ENCODE measurements at regions not wholly inside any gene's neighbourhood (a gene's known extent, or its start where the extent isn't known, plus 50 kb on each side); places are given as distances from the start of the nearest gene placed in this dataset.
"Not testable (repeated sequence)": the region's sequence is repeated elsewhere in the genome, so short reads cannot be mapped to it uniquely, and the experiment has no call there.

DNA sequence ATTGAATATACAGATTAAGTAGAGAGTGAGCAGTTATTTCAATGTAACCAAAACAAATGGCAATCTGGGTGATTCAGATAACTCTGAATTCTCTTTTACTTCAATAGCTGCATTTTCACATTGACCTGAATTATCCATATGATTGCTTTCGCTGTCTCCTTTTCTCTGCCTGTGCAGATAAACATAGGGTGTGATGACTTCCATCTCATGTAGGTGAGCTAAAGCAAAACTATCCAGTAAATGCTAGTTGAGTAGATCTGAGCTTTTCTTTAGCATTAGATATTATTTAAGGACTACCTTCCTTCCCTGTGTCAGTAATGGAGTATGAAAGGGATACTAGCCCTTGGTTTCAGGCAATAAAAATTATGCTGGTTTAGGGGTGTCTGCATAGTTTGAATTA is 288.6 kb downstream of the OXSM start:
- DNase-seq, result no peak

DNA sequence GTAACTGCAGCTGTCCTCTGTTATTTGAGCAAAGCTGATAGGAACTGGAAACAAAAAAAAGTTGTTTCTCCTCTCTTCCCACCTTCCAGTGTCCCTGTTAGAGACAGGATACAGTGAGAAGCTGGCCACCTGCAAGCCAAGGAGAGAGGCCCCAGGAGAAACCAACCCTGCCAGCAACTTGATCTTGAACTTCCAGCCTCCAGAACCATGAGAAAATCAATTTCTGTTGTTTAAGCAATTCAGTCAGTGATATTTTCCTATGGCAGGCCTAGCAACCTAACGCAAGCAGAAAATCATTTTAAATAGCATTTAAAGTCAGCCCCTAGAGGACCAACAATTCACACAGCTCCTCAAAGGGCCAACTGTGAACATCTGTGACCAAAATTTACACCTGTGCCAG is 291.3 kb downstream of the OXSM start:
- no peak for DNase-seq

DNA sequence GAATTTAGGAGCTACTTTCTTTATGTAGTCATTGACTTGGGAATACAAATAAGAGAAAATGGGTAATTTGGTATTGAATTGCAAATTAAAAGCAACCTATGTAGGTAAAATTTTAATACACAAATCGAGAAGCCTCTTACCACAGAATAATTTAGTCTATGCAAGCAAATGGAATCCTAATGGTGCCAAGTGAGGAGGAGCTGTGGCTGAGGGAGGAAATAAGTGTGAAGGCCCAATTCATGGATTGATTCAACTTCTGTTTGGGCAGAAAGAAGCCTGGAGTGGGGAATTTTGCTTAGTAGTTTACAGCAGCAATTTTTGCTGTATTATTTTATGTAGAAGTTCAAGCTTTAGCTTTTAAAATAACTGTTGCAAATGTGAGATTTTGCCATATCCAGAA is 291.9 kb downstream of the OXSM start:
- no peak for DNase-seq

DNA sequence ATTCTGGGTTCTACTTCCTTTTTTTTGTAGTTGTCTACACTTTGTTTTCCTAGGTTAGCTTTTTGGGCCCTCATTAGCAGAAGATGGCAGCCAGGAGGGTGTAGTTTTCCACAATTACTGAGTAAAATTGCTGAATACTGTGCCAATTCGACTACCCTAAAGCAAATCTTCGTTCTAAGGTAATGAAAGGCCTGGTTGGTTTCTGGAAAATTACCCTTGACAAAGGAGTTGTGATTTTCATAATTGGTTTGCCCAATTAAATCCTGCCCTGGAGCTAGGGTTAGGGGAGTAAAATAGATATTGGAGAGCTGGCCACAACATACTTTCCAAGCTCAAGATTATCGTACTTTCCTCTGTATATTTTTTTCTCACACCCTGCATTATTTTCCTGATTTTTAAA is 293.0 kb downstream of the OXSM start:
- DNase-seq, result no peak

DNA sequence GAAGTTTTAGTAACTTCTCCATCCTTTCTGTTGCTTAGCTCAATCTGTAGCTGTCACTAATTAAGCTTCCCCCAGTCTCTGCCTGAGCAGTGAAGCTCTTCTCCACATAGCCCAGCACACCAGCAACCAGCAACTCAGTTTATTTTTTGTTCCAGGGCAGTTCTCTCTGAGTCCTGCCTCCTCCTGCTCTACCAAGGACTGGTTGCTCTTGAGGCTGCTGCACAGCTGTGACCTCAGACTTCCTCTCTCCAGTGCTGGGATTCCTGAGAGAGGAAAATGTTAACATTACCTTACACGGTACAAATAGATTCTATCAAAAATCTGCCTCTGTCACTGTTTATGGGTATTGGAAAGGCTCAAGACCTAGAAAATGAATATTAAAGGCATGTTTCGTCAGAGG is 294.7 kb downstream of the OXSM start:
- no peak for DNase-seq

DNA sequence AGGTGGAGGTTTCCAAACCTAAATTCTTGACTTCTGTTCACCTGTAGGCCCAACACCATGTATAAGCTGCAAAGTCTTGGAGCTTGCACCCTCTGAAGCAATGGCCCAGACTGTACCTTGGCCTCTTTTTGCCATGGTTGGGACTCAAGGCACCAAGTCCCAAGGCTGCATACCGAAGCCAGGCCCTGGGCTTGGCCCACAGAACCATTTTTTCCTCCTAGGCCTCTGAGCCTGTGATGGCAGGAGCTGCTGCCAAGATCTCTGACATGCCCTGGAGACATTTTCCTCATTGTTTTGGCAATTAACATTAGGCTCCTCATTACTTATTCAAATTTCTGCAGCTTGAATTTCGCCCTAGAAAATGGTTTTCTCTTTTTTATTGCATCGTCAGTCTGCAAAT is 297.9 kb downstream of the OXSM start:
- DNase-seq, result no peak

DNA sequence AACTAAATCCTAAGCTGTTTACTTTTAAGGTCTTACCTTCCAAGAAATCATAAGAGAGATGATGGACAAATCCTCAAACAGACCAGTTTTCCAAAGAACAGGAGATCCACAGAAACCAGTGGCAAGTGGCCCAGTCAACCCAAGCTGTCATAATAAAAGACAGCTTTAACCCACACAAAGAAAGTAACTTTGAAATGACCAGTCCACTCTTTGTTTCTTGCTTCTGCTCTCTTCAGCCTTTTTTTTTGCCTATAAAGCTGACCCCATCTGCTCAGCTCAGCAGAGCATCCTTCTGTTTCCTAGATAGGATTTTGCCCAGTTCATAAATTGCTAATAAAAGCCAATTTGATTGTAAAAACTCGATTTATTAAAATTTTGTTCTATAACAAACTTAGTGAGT is 299.4 kb downstream of the OXSM start:
- DNase-seq, result no peak

DNA sequence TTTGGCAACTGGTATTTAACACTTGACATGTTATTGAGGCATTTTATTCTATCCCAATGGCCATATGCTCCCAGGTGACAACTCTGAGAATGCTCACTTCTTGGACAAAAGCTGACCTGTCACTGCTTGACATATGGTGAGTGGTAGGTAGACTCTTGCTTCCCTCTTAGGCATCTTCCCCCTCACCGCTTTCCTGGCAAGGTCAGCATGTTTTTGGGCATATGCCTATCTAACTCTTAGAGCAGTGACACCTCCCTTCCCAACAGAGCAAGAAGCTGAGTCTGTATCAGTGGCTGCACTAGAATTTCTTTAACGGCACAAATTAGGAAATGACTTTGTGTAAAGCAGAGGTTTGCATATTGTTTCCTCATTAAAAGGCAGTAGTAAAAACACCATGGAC is 300.7 kb downstream of the OXSM start:
- DNase-seq, result no peak

DNA sequence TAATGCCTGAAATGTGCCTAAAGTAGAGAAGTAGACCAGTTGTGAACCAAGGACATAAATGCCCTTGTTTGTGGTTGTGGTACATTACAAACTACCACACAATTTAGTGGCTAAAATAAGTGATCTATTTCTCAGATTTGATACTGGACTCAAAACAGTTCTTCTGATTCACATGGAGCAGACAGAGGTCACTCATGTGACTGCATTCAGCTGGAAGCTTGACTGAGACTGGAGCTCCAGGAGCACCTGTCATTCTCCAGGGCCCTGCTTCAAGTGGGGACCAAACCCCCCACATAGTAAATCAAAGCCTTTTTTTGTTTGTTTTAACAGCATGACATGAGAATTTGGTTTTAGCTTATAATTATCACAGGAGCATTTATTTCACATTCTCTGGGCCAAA is 301.2 kb downstream of the OXSM start:
- no peak for DNase-seq

DNA sequence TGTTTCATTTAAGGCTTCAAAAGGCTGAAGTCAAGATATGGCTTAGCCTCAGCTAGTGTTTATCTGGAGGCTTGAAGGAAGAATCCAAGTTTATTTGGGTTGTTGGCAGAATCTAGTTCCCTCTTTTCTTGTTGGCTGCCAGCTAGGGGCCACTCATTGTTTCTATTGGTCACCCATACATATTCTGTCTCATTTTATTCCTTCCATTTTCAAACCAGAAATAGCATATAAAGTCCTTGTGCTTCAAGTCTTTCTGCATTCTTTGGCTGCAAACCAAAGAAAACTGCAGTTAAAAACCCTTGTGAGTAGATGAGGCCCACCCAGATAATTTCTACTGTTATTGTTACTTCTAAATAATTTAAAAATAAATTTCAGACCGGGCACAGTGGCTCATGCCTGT is 301.7 kb downstream of the OXSM start:
- DNase-seq, result no peak

DNA sequence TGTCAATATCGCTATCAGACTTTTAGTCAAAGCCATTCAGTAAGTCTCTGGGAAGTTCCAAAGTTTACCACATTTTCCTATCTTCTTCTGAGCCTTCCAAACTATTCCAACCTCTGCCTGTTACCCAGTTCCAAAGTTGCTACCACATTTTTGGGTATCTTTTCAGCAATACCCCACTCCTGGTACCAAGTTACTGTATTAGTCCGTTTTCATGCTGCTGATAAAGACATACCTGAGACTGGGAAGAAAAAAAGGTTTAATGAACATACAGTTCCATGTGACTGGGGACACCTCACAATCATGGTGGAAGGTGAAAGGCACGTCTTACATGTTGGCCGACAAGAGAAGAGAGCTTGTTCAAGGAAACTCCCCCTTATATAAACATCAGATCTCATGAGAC is 307.2 kb downstream of the OXSM start:
- not testable (repeated sequence) for DNase-seq

DNA sequence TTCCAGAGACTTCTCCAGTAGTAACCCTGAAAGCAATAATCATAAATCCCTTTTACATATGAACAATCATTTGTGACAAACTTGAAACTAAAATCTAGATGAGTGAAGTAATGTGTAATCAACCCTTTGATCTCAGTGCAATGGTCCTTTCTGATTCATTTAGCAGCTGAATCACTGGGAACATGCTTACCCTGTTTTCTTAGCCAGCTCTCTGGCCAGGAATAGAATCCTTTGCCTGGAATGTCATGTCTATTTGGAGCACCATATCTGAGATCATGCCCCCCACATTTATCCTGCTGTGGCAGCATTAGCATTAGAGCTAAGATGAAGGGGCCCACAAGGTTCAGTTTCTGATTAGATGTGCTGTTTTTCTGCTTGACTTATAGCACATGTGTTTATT is 309.8 kb downstream of the OXSM start:
- DNase-seq, result no peak

DNA sequence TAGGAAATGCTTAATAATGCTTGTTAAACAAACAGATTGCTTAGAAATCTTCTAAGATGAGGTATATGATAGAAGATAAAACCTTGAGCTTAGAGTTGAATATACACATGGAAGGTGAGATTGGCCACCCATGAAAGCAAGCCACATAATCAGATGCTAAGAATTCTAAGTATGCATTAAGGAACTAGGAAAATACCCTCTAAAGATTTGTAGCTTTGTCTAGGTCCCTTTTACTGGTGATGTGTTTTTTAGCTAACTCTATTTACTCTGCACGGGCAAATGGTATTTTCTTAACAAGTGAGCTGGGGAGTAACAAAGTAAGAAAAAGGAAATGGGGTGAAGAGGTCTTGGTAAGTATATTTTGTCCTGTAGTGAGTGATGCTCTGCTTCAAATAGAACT is 310.3 kb downstream of the OXSM start:
- no peak for DNase-seq

DNA sequence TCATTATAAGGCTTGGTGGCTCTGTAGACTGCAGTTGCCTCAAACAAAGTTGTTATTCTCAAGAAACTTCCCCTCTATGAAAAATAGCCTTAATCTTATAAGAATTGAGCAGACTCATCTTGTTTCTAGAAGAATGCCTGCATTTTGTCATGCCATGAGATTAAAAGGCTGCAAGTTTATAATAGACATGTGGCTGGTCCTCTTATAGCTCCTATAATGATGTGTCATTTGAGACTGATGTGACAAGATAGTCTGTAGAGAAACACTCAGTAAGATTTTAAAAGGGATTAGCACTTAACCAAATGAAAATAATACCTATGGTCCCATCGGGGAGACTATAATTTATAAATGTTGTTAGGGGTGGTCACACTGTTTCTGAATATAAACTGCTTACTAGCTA is 312.5 kb downstream of the OXSM start:
- no peak for DNase-seq

DNA sequence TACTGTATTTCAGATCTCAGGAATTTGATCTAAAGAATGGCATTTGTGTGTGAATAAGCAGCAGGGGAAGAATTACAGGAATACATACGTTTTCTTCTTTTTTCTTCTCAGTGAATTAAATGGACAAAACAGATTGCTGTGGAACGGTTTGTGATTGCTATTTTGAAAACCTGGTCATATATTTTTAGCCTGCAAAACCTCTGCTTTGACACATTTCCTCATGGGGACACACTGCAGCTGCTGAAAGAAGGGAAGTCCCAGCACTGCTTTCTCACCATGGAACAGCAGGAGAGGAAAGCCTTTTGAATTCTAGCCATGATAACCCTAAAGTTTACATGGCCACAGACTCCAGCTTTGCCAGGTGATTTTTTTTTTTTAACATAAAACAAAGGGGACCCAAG is 315.0 kb downstream of the OXSM start:
- DNase-seq, result no peak

DNA sequence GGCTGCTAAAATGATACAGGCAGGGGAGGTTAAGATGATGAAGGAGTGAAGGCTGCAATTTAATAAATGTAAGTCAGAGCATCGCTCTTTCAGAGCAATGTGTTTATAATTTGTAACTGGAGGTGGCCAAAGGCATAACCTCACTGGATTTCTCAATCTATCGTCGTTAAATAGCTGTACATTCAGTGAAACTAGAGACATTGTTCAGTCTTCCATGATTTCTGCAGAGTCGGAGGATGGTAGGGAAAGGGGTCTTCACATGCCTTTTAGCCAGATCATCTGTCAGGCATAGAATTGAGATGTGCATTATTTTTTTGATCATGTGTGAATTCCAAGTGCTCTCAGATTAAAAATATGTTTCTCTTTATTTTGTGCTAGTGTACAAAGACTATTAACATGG is 315.4 kb downstream of the OXSM start:
- DNase-seq, result no peak

DNA sequence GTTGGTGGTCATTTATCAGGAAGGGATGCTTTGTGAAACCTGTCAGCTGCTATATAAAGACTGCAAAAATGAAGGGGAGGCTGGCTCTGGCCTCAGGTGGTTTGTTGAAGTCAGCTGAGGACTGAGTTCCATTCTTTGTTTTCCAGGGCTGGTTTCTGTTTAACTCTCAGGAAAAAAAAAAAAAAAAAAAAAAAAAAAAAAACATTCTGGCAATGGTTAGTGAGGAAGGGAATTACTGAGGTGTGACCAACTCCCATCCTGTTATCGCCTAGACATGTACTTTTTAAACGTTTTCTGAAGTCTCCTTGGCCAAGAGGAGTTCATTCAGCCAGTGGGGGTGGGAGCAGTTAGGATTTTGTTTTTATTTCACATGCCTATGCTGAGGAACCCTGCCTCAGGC is 316.3 kb downstream of the OXSM start:
- no peak for DNase-seq

DNA sequence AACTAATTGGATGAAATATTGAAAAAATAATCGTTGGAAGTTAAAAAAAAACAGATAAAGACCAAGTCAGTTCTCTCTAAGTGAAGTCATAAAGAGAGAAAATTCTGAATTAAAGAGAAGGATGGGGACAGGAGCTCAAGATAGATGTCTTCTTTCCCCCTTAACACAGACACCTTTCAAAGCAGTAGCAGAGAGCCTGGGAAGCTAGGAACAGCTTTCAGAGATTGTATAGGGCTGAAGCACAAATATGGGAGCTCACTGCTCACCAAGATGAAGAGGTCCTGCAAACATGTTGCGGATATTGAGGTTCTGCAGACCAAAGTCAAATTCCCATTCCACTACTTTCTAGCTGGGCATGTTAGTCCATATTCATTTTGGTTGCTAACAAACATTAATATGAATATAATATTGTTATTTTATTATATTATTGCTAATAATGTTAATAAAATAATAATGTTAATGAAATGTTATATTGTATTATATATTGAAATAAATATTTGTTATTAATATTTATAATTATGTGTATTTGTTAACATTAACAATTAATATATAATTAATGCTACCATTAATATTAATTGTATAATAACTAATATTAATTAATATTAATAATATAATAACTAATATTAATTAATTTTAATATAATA is 319.1 kb downstream of the OXSM start:
- no peak for DNase-seq

DNA sequence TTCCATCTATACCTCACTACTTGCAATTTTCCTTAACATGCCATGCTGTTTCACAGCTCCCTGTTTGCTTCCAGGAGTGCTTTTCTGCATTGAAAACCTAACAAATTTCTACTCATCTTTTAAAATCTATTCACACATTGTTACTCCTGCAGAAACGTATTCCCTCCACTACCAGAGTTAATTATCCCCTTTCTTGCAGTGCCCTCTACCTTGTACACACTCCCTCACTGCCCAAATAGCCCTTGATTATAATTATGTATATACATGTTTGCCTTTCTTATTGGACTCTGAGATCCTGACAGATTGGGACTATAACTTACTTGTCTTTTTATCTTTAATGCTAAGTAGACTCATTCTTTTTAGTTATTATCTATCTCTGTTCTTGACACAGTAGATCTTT is 325.0 kb downstream of the OXSM start:
- no peak for DNase-seq

DNA sequence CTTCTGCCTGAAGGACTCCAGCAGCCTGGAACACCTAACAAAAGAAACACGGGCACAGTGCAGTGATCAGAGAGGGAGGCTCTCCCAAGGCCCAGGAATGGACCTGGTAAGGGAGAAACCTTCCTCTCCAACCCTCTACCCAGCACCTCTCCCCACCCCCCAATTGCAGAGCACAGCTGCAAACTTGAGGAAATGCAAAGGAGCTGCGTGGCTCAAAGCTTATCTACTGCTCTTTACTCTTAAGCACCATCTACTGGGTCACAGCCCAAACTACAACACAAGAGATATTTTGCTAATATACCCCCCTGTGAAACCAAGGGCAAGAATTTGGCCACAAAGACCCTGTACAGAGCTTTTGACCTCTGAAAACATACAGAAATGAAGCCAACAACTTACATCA is 328.3 kb downstream of the OXSM start:
- DNase-seq, result no peak

DNA sequence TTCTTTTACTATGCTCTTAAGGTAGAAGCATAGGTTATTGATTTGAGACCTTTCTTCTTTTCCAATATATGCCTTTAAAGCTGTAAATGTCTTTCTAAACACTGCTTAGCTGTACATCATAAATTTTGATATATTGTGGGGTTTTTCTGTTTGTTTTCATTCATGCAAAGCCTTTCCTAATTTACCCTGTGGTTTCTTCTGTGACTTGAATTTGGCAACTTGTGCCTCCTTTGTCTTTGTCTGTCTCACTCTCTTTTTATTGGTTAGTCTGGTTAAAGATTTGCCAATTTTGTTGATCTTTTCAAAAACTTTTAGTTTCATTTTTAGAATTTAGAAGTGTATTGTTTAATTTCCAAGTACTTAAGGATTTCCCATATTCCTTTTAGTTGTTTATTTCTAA is 343.1 kb downstream of the OXSM start:
- no peak for DNase-seq

DNA sequence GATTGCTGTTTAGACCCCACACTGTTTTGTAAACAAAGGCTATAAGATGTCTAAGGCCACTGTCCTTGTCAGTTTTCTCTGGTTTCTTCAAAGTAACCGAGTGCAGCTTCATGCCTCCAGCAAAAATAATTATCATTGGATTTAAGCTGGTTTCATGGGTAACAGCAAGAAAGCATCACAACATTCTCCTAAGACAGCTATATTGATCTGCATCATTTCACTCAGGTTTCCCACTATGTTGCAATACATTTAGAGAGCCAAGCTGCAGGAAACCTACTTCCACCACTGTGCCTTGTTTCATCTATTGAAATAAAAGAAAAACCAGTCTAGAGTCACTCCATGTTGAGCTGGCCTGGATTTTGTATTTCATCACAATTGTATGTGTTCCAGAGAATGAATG is 351.4 kb downstream of the OXSM start:
- no peak for DNase-seq

DNA sequence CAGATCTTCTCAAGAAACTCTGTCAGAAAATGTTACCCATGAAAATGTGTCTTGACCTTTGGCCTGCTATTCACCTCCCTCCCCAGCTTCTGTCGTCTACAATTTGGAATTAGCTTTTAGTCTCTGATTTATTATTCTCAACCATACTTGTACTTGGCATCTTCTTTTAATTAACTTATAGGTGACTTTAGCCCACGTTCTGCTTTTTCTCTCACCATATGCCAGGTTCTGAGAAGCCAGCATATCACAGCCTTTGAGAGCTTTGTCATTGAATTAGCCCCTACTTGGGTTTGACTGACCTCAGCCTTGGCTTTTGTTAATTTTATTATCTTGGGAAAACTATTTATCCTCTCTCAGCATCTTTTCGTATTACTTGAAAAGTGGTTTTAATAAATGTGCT is 355.9 kb downstream of the OXSM start:
- DNase-seq, result no peak

DNA sequence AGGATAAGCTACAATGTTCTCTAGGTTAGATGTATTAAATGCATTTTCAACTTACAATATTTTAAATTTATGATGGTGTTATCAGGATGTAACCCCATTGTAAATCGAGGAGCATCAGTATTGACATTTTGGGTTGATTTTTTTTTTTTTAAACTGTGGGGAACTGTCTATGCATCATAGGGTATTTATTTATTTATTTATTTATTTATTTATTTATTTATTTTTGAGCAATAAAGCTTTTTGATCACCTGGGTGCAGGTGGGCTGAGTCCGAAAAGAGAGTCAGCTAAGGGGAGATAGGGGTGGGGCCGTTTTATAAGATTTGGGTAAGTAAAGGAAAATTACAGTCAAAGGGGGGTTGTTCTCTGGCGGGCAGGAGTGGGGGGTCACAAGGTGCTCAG is 367.5 kb downstream of the OXSM start:
- not testable (repeated sequence) for DNase-seq

DNA sequence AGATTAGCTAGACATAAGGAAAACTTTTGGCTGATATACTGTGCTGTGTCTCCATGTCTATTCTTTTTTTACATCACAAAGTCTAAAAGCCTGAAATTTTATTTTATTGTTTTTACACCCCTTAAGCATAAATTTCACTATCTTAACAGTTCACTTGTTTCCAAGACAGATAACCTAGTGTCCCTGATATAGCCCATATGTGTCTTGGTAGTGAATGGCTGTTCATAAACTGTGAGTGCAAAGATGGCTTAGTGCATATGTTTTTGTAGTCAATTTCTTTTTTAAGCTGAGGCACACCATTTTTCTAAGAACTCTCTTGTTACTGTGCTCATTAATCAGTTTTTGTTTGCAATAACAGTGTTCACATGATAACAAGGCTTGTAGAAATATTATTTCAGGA is 381.1 kb downstream of the OXSM start:
- DNase-seq, result no peak

DNA sequence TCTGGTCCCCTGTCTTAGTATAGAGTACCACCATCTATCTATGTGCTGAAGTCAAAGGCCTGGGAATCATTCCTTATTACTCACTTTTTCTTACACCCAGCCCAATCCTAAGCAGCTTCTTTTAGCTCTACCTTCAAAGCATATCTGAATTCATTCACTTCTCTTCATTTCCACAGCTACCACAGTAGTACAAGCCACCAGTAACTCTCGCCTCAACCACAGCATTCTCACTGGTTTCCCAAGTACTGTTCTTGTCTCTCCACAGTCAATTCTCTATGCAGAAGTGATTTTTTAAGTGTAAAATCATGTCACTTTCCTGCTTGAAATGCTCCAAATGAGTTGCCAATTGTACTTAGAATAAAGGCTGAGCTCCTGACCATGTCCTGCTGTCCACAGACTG is 401.7 kb downstream of the OXSM start:
- DNase-seq, result no peak
